DMS79 (cell line): ENCODE measurements at regions not wholly inside any gene's neighbourhood (a gene's known extent, or its start where the extent isn't known, plus 50 kb on each side); places are given as distances from the start of the nearest gene placed in this dataset.
"Not testable (repeated sequence)": the region's sequence is repeated elsewhere in the genome, so short reads cannot be mapped to it uniquely, and the experiment has no call there.

Experiments
- DNase-seq: peaks from one replicate; lab custom pipeline; 2025; lab: John Stamatoyannopoulos, UW

DNA sequence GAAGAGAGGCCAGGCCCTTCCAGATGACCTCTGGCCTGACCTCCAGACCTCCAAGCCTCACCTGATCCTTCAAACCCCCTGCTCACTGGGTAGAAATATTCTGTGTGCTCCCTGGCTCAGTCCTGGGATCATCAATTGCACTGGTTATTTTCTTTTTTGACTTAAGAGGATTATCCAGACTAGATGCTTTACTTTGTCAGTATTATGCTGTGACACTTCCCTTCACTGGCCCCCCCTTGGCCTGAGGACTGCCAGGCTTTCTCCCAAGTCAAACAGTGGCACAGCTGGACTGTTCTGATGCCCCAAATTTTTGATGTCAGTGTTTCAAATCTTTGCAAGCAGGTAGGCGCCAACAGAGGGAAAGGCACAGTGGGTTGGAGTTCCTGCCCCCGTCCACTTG lies 156.3 kb upstream of the SKOR2 start:
- no peak for DNase-seq

DNA sequence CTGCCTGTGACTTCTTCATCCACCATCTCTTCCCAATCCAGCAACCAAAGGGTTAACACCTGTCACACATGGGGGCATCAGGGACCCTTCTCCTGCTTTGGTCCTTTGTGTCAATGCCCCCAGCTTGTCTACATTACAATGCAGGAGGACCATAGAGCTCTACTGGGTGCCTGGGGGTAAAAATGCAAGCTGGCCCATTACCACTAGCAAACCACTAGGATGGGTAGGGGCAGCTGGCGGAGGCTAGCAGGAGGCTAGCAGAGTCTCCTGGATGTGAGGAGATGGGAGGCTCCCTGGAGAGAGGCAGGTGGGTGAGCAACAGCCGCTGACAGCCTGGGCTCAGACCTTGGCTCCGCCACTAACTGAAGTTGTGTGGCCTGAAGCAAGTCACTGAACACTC lies 153.4 kb upstream of the SKOR2 start:
- DNase-seq: no peak

DNA sequence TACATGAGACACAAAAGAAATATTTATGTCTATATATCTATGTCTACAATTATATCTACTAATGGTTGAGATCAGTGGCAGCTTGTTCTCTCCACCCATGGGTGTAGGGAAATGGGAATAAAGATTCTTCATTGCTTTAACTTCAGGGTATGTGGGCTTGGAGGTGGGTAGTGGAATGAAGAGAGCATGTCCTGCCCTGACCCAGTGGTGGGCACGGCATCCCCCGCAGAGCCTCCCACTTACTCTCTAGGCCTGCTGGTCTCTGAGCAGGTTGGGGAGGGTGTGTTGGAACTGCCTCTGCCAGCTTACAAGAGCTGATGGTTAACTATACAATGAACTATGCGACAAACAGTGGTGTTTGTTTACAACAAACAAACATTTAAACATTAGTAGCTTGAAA lies 152.5 kb upstream of the SKOR2 start:
- DNase-seq: no peak

DNA sequence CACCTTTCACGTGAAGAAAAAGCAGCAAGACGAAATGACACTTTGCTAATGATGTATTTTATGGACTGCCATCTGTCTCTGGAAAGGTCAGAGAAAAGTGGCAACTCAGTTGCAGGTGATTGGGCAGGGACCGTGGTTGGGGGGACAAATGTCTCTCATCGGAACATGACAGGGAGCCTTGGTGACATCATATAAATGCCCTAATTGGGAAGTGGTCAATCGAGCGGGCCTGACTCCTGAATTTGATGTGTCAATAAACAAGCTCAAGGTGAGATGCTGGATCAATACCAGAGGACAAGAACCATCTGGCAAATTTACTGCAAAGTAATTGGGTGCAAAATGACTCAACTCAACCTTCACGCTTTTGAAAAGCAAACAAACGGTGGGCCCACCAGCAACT lies 151.9 kb upstream of the SKOR2 start:
- no peak for DNase-seq

DNA sequence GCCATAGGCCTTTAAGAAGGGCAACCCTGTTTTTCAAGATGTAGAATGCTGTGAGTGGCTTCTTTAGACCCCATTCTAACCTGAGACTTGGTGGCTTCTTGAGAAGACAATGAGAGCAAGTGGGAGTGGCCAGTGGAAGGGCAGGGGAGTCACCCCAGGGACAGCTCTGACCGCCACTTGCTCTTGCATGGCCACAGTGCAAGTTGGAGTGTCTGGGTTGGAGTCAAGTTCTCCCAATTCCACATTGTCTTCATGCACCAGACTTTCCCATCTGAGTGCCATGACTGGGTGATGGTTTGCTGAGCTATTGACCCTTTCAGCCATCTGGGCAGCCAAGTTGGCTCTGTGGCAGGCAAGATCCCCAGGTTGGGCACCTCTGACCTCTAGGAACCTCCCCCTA lies 148.0 kb upstream of the SKOR2 start:
- no peak for DNase-seq

DNA sequence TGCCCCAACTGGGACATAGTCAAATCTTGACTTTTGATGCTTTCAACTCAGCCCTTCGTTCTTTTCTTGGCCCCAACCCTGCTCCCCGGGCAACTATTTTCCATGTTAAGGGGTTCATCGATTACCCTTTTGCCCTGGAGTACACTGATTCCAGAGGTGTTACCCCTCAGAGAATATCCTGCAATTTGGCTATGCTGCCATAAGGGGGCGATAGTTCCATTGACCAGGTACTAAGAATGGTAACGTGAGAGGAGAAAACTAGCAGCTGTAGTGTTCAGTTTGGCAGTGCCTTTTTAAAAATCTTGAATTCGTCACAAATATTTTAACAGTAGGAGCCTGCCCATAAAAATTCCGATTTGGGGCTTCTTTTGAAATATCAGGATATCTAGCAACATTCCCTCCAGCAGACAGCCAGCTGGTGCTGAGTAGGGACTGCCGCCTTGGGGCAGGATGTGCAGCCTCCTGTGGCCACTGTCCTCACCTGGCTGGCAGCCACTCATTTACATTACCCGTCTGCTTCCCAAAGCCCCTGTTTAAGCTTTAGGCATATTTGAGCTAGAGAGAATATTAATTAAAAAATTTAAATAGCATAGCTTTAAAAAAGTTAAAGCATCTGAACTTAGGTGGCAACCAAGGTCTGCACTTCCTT lies 146.3 kb upstream of the SKOR2 start:
- no peak for DNase-seq

DNA sequence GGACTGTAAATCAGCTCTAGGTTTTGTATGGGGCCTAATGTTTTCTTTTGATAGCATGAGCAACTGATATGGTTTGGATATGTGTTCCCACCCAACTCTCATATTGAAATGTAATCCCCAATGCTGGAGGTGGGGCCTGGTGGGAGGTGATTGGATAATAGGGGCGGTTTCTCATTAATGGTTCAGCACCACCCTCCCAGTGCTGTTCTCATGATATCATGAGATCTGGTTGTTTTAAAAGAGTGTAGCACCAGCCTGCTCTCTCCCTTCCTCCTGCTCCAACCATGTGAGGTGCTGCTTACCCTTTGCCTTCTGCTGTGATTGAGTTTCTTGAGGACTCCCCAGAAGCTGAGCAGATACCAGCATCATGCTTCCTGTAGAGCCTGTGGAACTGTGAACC lies 140.2 kb upstream of the SKOR2 start:
- DNase-seq: no peak

DNA sequence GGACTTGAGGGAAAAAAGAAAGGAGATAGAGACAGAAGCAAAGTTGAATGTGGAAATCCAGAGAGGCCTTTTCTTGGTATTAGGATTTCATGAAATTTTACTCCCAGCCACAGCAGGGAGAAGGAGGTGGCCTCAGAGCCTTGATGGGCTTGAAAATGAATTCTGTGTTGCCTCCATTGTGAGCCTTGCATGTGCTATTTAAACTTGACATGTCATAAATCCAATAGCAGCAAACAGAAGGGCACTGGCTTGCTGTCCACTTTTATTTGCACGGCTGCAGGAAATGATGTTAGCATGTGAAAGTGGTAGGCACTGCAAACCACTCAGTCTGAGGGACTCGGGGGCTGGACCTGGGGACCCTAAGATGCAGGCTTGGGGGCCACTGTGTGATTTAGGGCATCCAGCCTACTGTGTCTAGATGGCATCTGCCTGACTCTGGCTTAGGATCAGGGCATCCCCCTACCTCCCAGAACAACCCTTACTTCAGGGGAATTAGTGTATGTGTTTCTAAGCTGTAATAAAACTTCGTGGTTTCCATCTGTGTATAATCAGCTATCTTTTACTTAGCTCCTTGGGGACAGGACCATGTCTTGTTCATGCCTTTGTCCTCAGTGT lies 139.1 kb upstream of the SKOR2 start:
- DNase-seq: no peak

DNA sequence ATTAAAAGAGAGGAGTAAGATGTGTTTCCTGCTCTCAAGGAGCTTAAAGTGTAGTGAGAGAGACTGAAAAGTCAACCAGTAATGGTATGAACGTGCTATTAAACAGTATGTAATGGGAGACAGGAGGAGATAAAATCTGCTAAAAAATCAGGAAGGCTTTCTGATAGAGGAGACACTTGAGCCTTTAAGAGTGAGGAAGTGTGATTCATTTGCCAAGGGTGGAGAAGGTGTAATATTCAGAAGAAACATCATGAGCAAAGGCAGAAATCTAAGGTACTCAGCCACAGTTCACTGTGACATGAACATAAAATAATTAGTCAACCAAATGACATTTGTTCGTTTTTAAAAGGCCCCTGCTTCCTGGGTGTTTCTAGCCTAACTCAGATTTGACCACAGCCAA lies 137.8 kb upstream of the SKOR2 start:
- DNase-seq: no peak

DNA sequence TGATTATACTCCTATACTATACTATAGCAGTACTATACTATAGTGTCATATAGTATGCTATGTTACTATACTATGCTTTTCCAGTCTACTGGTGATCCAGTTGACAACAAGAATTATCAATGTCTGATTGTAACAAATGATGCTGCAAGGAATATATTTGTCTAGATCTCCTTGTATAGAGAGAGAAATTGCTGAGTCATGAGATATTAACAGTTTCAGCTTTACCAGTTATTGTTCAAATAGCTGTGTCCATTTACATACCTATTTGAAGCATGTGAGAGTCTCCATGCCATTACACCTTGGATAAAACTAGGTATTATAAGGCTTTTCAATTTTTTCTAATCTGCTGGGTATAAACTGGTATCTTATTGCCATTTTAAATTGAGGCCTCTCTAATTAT lies 136.4 kb upstream of the SKOR2 start:
- DNase-seq: no peak

DNA sequence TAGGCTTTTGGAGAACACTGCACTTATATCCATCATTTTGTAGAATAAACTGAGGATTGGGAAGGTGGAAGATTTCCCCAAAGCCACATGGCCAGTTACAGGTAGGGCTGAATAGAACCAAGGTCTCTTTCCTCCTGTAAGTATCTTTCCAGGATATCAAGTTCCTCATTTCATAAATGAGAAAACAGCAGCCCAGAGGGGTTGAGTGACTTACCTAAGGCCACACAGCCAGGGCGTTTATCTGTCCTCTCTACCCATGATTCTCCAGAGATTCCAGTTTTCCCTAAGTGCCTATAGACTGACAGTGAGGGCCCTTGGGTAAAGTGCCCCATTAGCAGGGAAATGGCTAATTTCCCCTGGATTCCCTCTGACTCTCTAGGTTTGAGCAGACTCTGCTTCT lies 132.3 kb upstream of the SKOR2 start:
- no peak for DNase-seq

DNA sequence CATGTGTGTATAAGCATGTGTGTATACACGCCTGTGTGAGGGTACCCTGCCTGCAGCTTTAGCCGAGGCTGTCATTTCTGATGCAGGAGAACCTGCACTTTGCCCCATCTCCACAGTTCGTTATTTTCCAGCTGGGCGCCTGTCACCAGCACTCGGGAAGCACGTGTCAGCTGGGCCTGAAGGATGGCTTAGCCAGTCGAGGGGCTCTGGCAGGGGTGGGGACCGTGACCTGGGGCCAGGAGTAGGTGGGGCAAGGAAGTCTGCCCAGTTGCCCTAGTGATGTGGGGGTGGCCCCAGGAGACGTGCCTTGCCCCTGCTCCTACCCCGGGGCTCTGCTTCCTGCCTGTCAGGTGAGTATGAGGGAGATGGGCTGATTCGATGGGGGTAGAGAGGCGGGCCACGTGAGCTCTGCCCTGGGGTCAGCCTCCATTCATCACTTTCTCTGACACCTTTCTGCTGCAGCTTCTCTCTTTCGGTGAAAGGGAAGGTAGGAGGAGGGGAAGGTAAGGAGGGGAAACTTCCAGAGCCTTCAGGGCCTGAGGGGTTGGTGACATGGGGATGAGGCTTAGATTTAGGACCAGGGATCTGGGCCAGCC lies 130.6 kb upstream of the SKOR2 start:
- no peak for DNase-seq

DNA sequence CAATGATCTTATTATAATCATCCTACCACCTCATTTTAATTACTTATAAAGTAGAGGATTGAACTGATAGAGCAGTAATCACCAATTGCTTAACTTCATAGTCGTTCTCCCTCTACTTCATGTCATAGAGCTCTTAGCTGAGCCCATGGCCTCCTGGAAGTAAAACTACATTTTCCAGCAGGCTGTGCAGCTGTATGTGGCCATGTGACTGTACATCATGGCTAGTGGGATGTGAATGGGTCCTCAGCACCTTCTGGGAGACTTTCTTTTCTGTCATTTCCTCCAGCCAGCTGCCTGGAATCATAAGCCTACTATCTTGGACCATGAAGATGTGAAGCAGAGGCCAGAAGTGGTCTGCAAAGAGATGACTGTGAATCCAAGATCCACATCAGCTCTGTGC lies 128.7 kb upstream of the SKOR2 start:
- DNase-seq: no peak

DNA sequence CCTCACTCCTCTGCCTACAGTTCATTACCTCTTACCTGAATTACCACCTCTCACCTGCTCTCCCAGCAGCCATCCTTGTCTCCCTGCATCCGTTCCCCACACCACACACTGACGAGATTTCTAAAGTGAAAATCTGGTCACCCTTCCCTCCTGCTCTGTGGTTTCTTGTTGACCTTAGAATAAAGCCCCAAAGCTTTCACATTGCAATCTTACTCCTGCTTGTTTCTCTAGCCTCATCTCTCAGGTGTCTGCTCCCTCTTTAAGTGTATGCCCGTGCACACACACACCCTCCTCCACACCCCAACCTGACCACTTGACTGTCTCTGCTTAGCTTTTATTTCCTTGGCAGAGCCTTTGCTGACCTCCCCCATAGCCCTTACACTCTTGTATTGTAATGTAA lies 122.0 kb upstream of the SKOR2 start:
- no peak for DNase-seq

DNA sequence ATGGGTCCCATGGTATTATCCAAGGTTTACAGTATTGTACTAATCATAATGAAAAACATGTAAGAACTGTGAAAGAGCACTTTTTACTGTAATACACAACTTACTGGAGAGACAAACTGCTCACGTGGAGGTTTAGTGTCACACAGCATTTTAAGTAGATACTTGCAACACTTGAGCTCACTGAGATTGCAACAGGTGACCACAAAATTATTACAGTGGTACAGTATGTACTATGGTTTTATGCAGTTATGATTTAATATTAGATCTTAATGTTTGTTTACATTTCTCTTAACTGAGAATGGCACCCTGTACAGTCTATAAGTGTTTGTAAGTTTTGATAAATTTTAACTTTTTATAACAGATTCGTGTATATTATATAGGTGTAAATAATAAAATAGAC lies 118.6 kb upstream of the SKOR2 start:
- DNase-seq: no peak

DNA sequence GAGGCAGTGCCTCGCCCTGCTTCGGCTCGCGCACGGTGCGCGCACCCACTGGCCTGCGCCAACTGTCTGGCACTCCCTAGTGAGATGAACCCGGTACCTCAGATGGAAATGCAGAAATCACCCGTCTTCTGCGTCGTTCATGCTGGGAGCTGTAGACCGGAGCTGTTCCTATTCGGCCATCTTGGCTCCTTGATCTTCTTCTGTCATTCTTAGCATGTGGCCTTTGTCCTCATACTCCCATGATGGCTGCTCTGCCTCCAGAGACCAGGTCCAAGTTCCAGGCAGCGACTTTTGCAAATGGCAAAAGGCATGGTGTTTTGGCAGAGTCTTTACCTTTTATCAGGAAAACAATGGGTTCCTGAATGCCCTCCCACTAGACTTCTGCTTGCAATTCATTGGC lies 102.6 kb upstream of the SKOR2 start:
- not testable (repeated sequence) for DNase-seq

DNA sequence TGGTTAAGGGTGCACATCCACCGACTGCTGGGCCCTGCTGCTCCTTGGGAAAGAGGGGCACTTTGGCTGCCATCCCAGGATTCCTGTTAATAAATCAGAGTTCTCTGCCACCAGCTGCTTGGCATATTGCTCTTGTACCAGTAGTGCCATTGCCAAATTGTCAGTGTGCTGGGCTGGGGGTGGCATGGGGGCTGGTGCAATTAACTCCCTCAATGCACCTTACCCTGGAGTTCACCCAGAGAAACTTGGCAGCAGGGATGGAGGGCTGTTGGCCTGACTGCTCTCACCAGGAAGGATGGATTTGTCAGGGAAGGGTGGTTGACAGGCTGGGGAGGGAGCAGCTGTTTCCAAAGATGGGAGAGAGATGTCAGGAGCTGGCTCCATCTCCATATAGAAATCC lies 94.6 kb upstream of the SKOR2 start:
- DNase-seq: no peak

DNA sequence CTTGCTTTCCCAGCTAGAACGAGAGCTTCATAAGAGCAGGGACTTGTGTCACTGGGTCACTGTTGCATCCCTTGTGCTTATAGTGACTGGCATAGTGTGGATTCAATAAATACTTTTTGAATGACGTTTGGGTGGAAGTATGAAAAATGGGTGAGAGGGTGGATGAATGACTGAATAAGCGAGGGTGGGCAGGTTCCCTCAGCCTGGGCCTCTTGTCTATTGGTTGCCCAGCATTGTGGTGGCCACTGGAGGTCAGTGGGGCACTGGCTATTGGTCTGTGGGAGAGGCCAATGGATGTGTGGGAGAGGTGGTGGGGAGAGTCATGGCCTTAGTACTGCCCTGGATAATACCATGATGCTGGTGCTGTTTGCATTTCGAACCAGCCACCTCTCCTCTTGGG lies 93.8 kb upstream of the SKOR2 start:
- DNase-seq: no peak

DNA sequence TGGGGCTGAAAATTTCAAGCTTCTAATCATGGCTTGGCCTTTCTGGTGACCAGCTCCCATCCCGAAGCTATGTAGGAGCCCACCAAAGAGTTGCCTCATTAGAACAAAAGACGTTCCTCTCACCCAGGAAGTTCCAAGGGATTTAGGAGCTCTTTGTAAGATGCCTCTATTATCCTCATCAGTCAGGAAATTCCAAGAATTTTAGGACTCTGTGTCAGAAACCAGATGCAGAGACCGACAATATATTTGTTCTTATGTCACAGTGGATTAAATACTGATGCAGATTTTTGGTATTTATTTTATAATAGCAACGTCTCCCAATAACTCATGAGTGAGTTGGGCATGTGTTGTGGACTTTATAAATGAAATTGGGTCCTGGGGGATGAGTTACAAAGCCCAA lies 91.8 kb upstream of the SKOR2 start:
- no peak for DNase-seq

DNA sequence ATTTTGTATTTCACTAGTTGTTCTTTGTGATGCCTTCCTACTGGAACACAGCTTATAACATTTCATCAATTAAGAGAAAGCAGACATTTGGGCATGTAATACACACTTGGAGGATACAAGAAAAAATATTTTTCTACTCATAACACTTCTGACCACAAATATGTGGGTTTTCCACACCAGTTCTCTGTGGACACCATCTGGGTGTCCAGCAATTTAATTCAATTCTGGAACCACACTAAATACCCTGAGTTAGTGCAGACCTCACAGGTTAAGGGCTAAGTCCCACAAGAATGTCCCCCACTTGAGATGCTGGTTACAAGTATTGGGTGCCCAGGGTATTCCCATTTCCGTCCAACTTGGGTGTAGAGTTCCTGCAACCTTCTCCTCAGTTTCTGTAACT lies 91.1 kb upstream of the SKOR2 start:
- DNase-seq: no peak

DNA sequence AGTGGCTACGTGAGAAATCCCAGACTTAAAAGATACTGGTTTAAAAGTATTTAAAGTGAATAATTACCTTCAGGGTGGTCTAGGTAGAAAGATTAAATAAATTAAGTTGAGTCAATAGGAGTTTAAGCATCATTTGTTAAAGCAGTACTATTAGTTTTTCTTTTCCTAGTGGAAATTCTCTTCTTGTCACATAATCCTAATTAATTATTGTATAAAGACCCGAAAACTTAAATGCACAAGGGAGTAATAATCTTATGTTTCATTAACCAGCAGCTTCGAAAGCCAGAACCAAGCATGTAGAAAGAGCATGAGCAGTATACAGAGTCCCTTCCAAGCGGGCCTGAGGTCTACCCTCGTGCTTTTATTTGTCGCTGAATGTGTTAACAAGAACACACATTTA lies 90.2 kb upstream of the SKOR2 start:
- no peak for DNase-seq

DNA sequence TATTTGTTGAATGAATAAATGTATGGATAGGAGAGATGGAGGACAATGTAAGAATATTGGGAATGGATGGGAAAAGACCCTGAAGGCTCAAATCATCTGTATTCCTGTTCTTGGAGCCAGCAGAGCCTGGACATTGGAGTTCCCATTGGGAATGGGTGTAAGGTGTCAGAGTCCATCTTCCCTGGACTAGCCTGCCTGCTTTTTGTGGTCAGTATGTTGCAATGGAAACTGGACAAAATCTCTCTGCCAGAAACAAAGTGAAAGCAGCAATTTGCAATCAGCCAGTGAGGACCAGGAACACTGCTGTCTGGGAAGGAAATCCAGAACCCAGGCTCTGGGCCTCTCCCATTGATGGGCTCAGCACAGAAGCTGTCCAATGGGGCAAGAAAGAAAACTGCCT lies 83.5 kb upstream of the SKOR2 start:
- no peak for DNase-seq

DNA sequence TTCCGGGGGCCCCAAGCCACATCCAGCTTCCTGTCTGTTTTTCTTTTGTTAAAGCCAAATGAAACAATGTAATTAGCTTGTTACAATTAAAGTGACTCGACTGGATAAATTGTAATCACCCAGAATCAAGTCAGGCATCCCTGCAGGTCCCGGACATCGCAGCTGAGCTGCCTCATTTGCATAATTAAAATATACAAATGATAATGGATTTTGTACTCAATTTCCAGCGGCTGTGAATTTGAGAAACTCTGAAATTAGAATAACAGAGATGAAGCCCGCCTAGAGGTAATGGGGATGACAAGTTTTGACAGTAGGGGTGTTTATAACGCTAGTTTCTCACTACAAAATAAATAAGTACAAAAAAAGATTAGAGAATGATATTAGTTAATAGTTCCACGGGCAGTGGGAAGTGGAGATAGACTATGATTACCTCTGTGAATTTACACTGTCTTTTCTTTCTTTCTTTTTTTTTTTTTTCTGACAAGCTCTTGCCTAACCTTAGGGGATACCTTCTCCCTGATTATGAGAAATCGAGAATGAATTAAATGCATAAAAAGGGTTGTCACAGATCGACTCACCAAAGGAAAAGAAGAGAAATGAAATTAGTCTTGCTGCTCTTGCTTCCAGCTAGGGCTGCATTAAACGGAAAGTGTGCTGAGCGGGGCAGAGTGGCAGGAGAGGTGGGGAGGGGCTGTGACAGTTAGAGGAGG lies 82.6 kb upstream of the SKOR2 start:
- DNase-seq: no peak
